Left lobe of liver (tissue), 2 donors: ENCODE measurements at regions not wholly inside any gene's neighbourhood (a gene's known extent, or its start where the extent isn't known, plus 50 kb on each side); places are given as distances from the start of the nearest gene placed in this dataset.
"Not testable (repeated sequence)": the region's sequence is repeated elsewhere in the genome, so short reads cannot be mapped to it uniquely, and the experiment has no call there.

Source experiments
- ATAC-seq: fragments of 200-7000 bp; cut with Tn5 transposase; one replicate; pipeline ENCODE4 v1.9.1; 2020; ENCODE audit warnings: mild to moderate bottlenecking, moderate library complexity
- DNase-seq: peaks from one replicate; pipeline ENCODE4 v3.0.0-alpha.2; 2020; ENCODE audit warnings: low spot score
- donor health status: DM: no; HTN: no; CAD: no; lungs with moderate emphysema.
- donor health status: DM: no; HTN: yes; CAD: no.

DNA sequence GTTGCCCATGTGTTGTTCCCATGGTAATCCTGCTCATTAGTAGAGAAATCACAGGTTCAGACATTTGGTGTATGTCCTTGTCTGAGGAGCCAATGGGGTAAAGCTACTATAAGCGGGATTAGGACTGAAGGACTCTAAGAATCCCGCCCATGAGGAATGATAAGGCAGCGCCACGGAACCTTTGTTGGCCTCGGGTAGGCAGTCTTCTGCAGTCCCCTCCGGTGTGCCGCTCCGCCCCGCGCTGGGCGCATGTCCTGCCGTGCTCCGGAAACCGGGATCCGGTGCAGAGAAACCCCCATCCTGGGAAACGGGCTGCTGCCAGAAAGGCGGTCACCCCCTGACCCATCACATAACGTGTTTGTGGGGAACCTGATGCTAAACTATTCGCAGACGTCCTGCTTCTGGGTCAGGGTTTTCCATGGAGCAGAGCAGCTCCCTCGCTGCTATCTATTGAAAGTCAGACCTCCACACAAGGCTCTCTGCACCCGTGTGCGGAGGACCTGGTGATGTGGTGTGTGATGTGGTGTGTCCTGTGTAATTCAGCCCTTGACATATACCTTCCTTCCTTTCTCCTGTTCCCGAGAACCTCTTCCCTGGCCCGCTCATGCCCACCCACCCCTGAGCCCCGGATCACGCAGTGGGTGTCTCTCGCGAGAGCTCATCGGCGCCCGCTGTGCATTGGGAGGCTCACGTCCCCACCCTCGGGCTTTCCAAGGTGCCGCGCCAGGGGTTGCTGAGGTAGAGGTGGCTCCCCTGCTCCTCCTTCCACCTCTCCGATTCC is 220.8 kb upstream of the HSFY1 start:
- DNase-seq = not testable (repeated sequence)
- peak; percentile 78 for ATAC-seq

GRCh38 chrY:18326280-18326875 is 220.1 kb upstream of the HSFY1 start:
- peak; percentile 96 for ATAC-seq
- not testable (repeated sequence) for DNase-seq

- DNase-seq, ATAC-seq: not testable (repeated sequence)
Observed at GRCh38 chrY:18342496-18342895, 204.0 kb upstream of the HSFY1 start.
